ENCODE measurements at regions not wholly inside any gene's neighbourhood (a gene's known extent, or its start where the extent isn't known, plus 50 kb on each side); places are given as distances from the start of the nearest gene placed in this dataset.
"Not testable (repeated sequence)": the region's sequence is repeated elsewhere in the genome, so short reads cannot be mapped to it uniquely, and the experiment has no call there.

DNA sequence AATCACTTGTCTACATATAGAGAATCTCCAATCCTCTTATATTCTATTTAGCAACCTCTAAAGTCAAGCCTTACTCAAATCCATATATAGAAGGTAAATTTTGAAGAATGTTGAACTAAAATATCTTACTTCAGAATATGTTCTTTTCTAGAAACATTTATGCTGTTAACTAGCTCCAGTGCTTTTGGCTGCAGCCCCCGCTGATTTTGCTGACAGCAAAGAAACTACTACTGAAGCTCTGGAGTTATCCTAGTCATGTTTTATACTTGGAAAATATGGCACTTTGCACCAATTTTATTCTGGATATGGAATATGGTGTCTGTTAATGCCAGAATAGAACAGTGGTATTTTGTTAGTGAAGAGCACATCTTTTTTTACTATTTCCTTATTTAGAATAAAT lies 212.4 kb upstream of the FSIP2 start:
- no peak for DNase-seq

DNA sequence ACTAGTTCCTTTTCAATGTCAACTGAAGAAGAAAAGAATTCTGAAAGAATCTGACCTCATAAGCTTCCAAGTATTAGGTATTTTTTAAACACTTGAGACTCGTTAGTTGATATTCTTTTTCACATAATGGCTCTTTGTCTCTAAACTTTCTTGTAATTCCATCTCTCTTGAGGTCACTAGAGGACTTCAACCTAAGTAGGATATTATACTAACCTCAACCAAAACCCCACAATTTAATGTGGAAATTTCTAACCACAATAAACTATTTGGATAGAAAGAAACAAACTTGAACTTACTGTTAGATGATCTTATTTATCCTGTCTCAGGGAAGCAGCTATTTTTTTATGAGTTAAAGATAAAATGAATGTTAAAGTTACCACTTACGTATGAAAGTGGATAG lies 206.9 kb upstream of the FSIP2 start:
- no peak for DNase-seq

DNA sequence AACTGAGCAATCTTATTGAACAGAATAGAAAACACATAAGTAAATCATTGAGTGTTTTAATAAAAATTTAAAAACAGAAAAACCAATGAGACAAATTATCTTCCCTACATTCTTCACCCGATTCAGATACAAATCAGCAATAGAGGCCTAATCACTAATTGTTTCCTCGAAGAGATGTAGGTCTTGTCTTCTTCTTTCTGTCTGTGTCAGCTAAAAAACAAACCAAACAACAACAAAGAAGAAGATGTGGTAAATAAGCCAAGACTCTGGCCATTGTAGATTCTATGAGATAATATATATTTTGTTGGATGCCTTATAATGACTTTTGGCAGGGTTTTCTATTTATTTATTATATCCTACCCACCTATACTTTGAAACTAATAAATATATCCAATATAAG lies 200.9 kb upstream of the FSIP2 start:
- no peak for DNase-seq

DNA sequence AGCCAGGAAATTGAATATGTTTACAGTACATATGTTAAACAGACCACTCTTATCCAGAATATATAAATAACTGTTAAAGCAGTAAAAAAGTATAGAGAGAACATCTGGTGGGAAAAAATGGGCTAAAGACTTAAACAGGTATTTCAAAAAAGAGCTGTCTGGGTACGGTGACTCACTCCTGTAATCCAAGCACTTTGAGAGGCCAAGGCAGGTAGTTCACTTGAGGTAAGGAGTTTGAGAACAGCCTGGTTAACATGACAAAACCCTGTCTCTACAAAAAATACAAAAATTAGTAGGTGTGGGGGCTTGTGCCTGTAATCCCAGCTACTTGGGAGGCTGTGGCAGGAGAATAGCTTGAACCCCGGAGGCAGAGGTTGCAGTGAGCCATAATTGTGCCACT lies 171.4 kb upstream of the FSIP2 start:
- DNase-seq = no peak

DNA sequence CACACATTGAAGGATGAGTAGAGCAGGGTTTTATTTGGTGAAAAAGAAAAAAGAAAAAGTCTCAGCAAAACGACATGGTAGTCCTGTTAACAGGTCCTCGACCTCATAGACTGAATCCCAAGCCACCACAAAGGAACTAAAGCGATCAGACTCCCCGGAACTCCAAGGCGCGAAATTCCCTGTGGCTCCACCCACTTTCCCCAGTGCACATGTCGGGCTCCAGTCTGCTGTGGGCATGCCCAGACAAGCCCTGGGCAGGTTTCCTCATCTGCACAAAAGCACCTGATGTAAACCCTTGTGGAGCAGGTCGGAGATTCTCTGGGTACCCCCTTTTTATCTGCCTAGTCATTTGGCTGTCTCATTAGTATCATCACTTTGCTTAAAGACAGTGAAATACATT lies 170.7 kb upstream of the FSIP2 start:
- no peak for DNase-seq

DNA sequence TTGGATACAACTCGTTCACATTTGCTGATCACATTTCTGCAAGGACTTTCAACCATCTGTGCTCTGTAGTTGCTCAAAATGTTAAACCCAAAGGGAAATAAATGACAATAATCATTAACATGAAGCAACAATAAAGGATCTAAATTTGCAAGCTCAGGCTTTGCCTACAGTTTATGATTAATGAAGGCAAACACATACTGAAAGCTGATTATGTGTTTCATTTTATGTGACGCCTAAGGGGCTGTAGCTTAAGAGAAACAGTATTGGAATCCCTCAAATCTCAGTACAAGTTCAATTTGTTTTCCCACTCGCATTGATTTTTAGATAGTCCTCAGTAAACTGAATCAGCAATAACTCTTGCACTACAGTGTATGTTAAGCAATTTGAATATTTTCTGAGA lies 160.3 kb upstream of the FSIP2 start:
- no peak for DNase-seq

DNA sequence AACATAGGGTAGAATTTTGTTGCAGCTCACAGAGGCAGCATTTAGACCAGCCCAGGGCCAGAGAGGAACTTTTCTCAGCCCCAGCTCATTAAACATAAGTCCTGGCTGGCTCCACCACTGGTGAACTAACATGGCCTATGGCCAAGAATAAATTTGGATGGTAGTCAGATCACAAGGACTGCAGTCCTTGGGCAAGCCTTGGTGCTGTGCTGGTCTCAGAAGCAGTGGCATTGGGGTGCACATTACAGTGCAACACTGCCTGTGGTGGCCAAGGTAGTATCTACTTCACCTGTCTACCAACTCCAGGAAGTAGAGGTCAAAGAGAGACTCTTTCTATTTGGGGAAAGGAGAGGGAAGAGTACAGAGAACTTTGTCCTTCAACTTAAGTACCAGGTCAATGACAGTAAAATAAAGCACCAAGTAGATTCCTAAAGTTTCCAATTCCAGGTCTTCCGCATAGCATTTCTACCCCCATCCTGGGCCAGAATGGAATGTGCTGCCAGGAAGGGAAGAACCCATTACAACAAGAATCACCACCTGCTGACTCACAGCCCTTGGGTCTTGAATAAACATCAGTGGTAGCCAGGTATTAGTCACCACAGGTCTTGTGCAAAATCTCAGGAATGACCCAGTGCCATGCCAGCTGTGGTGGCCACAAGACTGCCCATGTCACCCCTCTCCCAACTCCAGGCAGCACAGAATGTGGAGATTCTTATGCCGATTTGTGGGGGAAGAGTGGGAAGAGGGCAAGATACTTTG lies 155.4 kb upstream of the FSIP2 start:
- no peak for DNase-seq

DNA sequence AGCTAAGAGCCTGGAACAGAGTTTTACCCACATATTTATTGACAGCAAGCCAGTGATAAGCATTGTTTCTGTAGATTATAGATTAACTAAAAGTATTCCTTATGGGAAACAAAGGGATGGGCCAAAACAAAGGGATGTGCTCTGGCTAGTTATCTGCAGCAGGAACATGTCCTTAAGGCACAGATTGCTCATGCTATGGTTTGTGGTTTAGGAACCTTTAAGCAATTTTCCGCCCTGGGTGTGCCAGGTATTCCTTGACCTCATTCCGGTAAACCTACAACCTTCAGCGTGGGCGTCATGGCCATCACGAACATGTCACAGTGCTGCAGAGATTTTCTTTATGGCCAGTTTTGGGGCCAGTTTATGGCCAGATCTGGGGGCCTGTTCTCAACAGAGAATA lies 153.4 kb upstream of the FSIP2 start:
- DNase-seq = not testable (repeated sequence)

DNA sequence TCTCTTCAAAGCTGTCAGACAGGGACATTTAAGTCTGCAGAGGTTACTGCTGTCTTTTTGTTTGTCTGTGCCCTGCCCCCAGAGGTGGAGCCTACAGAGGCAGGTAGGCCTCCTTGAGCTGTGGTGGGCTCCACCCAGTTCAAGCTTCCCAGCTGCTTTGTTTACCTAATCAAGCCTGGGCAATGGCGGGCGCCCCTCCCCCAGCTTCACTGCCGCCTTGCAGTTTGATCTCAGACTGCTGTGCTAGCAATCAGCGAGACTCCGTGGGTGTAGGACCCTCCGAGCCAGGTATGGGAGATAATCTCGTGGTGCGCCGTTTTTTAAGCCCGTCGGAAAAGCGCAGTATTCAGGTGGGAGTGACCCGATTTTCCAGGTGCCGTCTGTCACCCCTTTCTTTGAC lies 147.3 kb upstream of the FSIP2 start:
- not testable (repeated sequence) for DNase-seq

DNA sequence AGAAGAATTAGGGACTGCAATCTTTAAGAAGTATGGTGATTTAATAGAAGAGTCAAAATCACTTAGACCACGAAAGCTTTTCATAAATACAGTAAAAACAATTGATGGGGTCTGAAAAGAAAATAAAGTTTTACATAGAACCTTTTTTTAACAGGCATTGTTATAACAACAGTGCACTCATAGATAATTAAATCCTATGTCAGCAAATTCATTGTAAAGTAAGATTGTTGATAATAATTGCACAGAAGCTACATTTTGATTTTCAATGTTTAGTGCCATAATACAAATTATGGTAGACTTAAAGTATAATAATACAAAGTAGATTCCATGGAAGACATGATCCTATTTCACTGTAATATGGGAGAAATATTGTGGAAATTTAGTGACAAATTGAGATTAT lies 130.7 kb upstream of the FSIP2 start:
- no peak for DNase-seq

DNA sequence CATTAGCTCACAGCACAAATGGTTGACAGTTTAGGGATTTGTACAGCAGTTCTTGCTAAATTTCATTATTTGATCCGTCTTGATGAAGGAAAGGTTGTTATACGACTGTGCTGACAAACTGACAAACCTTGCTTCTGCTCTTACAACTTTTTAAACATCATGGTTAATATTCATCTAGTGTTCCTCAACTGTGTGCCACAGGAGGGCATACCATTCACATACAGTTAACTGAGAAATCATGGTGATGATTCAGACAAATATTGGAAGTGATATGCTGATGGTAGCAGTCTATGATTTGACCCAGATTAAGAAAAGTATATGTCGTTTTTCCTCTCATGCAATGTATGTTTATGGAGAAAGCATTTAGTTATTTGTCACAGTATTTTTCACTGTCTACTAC lies 129.8 kb upstream of the FSIP2 start:
- DNase-seq = no peak

DNA sequence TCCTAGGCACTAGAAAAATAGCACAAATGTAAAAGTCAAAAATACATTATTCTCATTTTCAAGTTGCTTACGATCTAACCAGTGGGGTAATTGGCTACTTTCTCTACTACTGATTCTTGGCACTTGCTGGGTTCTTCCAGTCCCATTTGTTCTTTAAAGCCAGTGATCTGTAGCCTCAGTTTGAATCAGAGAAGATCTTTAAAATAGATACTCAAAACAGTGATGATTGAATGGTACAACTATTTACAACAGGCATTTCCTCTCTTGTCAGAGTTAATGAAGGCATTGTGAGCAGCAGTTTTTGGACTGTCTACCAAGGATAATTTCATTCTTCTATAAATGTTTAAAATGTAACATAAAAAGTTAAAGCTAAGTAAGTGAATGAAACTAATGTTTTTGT lies 128.3 kb upstream of the FSIP2 start:
- DNase-seq = no peak

DNA sequence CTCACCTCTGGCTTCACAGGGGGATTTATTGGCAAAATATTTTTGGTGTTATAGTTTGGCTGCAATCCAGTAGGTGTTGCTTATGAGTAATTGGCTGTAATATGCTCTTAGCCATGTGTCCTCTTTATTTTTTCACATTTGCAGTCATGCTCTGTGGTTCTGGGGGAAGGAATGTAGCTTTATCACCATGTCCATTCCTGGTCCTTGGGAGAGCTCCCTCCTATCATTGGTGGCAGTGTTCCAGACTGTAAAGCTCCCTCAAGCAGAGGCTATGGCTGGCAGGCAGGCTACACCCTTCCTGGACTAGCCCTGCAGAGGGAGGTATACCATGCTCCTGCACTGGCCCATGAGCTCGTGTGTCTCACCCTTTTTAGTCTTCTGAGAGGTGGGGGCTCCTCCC lies 120.0 kb upstream of the FSIP2 start:
- DNase-seq = no peak

DNA sequence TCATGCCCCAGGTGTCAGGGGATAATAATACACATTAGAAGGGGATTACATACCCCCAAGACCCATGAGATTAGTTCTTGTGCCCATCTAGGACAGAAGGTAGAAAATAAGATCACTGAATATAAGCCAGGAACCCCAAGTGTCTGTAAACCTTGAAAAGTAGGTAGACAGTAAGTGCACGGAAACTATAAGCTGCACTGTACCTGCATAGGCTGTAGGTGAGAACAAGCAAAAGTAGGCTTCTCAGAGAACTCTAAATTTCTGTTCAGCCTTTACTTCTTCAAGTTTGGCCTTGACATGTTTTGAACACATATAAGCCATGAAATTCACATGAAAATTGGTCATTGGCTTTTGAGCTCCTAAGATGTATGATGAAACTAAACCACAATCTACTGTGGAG lies 113.0 kb upstream of the FSIP2 start:
- DNase-seq = no peak

DNA sequence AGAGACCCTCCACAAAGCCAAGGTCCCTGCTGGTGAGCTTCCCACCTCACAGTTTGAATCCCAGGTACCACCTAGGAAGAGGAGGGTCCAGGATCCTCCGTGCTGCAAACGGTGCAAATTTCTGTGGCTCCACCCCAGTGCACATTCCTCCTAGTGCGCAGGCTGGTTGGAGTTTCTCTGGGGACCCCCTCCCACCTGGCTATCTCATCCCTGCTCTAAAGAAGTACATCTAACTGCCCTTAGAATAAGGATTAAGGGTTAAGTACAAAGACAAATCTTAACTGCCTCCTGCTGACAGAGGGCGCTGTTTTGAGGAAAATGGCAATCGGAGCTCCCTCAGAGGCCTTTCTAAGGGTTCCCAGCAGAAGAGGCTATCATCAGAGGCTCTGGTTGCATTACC lies 109.6 kb upstream of the FSIP2 start:
- no peak for DNase-seq

DNA sequence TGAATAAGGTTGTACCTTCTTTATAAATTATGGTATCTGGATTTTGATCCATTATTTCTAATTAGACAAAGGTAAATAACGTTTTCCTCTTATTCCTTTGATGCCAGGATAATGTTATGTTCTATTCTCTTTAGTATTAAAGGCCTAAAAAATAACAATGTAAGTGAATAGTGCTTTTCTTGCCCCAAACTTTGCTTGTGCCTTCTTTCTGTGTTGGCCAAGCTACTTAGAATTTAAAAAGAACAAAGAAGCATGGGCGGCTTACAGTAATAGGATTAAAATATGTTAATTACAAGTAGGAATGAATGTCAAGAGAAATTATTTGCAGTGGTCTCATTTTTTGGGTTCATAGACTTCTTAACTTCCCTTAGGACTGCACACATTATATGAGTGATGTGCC lies 105.0 kb upstream of the FSIP2 start:
- DNase-seq = no peak

DNA sequence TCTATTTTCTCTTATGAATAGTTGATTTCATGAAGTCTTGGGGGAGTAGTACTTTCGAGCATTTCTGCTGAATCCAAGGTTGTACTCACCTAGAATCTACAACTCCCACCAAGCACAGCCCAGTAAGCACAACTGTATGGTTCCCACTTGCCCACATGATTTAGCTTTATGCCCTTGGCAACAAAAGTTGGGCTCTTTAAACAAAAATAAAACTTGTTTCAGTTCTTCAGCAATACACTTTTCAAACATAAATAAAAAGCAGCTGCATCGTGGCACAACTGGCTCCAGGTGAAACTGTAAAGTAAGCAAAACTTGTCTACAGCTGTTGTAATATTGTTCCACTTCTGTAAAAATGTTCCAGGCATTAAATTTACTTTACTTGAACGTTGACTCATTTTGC lies 99.8 kb upstream of the FSIP2 start:
- DNase-seq = no peak

DNA sequence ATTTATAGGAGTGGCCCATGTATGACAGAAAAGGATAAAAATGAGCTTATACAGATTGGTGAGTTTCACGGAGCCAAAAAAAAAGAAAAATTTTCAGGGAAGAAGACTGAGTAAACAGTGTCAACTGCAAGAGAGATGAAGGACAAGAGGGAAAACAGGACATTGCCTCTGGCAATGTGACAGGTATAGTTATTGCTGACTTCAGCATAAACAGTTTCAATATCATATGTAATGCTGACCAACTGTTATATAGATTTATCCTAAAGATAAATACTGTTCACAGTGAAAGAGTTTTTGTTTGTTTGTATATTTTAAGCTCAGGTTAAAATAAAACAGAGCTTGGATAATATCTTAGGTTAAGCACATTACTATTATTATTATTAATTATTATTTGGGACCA lies 98.0 kb upstream of the FSIP2 start:
- DNase-seq = no peak

DNA sequence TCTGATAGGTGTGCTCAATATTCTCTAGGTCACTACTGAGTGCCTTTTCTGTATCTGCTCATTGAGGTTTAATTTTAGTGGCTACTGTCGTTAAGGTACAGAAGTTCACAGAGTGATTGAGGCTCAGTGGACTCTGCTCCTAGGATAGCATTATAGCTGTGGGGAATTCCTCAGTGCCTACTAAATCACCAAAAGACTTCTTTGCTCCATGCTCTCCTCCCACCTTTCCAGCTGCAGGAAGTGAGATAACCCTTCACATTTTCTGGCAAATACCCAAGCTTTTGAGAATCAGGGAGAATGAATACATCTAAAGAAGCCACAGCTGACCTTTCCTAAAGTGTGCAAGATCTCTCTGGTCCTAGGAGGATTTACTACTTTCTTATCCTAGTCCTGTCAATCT lies 95.2 kb upstream of the FSIP2 start:
- no peak for DNase-seq

DNA sequence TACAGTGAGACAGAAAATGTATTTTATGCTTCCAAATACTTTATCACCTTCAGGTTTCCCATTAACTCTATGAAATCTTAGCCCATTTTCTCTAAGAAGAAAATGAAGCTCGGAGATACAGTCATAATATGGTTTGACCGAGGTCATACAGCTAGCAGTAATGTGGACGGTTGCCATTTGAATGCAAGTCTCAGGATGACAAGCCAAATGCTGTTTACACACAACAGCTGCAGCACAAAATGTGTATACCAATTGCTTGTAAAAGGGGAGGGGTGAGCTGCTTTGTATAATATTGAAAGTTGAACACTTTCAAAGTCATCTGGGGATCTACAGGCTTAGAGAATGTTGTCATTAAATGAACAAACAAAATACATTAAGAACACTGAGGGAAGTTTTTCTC lies 93.8 kb upstream of the FSIP2 start:
- no peak for DNase-seq

DNA sequence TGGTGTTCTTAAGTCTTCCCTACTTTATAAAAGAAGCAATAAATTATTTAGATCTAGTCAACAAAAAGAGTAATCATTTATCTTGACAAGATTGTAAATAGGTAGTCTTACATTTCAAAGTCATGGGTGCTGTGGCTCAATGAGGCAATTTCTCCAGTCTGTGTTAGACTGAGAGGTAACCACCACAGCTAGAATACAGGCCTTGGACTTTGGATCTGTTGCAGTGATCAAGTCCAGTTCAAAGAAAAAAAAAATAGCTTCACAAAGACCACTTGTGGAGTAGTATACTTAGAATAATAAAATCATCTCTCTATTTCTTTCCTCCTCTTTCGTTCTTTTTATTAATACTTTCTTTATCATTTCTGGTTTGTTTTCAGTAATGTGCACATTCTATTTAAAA lies 93.1 kb upstream of the FSIP2 start:
- DNase-seq = no peak

DNA sequence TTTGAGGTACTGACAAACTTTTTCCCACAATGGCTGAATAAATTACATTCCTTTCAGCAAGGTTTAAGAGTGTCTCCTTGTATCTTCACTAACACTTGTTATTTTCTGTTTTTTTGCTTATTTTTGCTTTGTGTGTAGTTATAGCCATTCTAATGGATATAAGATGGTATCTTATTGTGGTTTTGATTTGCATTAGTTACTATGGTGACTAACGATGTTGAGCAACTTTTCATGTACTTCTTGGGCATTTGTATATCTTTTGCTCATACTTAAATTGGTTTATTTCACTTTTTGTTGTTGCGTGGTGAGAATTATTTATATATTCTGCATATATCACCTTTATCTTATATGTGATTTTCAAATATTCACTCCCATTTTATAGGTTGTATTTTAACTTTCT lies 79.9 kb upstream of the FSIP2 start:
- DNase-seq = no peak

DNA sequence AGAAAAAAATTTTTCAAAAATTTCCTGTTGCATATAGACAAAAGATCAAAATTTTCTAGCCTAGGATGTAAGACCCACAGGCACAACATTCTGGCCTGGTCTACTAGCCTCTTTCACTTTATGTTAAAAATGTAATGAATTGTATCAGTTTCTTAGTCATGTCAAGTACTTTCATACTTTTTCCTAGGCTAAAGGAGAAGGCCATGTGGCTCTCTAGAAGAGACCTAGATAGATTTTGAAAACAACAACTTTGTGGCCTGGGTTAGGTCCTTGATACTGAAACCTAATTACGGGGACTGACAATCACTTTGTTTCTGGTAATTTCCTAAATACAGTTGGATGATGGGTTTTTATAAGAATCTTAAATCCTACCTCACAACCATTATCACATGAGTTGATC lies 74.8 kb upstream of the FSIP2 start:
- no peak for DNase-seq

DNA sequence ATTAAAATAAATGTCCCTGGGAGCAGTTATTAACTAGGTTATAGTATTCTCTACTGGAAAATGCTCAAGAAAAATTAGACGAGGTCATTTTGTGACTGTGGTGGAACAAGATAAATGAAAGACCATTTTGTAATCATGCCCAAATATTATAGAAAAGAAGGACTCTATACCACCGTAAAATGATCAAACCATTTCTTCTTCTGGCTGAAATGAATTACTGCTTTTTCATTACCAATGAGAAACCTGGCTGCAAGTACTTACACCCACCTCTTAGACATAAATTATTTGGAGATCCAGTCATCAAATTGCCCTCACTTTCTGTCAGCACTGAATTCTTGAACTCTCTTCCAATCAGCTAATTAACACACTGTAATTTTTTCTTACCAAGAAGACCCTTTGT lies 74.2 kb upstream of the FSIP2 start:
- no peak for DNase-seq

DNA sequence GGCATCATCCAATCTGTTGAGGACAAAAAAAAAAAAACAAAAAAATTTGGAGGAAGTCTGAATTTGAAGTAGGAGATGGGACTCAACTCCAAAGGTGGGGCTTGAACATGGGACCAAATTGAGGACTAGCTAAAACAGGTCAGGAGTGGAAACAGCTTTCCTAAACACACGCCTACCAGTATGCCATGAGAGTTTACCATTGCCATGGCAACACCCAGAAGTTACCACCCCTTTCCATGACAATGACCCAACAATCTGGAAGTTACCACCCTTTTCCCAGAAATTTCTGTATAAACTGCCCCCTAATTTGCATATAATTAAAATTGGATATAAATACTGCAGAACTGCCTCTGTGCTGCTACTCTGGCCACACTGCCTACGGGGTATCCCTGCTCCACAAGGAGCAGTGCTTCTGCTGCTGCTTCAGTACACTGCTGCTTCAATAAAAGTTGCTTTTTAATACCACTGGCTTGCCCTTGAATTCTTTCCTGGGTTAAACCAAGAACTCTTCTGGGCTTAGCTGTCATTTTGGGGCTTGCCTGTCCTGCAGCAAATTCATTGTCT lies 73.3 kb upstream of the FSIP2 start:
- DNase-seq = no peak

Measured in activated T-cell treated with anti-CD3 and anti-CD28 coated beads, Interleukin-2, amount 50 U/mL, for 1 hour (primary cell).